GM12874 (cell line): ENCODE measurements at regions not wholly inside any gene's neighbourhood (a gene's known extent, or its start where the extent isn't known, plus 50 kb on each side); places are given as distances from the start of the nearest gene placed in this dataset.

Experiments used
- TF ChIP-seq, protein P1 (sequence below): IDR thresholded peaks from 2 replicates; pipeline ENCODE4 v1.5.1; 2011; ENCODE audit warnings: low read depth, mild to moderate bottlenecking, control low read depth, low read length, moderate library complexity; ENCODE audit not compliant: insufficient read depth

DNA sequence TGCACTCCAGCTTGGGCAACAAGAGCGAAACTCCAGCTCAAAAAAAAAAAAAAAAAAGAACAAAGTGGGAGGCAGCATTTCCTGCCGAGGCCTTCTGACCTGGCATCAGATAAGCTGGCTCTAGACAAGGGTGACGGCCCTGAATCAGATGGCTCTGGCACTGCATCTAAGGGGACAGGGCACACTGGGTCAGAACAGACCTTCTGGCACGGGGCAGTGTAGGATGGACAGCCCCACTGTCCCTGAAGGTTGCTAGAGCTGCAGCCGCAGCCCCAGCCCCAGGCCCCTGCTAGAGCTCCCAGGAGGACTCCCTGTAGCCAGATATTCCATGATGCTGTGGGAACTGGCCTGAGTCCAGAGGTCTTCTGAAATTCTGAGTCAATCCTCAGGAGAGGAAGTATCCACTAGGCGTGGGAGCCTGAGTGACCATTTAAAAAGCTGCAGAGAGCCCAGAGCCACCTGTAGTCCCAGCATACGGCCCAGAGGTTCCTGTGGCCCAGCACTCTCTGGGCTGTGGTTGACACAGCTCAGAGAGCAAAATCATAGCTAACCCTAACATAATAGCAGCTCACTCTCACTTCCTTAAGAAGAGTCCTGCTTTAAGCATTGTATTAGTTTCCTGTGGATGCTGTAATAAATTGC, 69.2 kb upstream of the MFGE8 start:
- TF ChIP-seq, protein P1, sequence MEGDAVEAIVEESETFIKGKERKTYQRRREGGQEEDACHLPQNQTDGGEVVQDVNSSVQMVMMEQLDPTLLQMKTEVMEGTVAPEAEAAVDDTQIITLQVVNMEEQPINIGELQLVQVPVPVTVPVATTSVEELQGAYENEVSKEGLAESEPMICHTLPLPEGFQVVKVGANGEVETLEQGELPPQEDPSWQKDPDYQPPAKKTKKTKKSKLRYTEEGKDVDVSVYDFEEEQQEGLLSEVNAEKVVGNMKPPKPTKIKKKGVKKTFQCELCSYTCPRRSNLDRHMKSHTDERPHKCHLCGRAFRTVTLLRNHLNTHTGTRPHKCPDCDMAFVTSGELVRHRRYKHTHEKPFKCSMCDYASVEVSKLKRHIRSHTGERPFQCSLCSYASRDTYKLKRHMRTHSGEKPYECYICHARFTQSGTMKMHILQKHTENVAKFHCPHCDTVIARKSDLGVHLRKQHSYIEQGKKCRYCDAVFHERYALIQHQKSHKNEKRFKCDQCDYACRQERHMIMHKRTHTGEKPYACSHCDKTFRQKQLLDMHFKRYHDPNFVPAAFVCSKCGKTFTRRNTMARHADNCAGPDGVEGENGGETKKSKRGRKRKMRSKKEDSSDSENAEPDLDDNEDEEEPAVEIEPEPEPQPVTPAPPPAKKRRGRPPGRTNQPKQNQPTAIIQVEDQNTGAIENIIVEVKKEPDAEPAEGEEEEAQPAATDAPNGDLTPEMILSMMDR, result no peak

DNA sequence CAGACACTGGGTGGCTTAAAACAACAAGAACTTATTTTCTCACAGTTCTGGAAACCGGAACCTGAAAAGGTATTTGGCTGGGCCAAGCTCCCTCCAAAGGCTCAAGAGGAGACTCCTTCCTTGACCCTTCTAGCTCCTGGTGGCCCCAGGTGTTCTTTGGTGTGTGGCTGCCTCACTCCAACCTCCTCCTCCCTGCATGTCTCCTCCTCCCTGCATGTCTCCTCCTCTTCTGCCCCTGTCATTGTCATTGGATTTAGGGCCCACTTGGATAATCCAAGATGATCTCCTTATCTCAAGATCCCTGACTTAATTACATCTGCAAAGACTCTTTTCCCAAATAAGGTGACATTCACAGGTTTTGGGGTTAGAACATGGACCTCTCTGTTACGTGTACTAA, 69.8 kb upstream of the MFGE8 start:
- TF ChIP-seq, protein P1, result no peak

DNA sequence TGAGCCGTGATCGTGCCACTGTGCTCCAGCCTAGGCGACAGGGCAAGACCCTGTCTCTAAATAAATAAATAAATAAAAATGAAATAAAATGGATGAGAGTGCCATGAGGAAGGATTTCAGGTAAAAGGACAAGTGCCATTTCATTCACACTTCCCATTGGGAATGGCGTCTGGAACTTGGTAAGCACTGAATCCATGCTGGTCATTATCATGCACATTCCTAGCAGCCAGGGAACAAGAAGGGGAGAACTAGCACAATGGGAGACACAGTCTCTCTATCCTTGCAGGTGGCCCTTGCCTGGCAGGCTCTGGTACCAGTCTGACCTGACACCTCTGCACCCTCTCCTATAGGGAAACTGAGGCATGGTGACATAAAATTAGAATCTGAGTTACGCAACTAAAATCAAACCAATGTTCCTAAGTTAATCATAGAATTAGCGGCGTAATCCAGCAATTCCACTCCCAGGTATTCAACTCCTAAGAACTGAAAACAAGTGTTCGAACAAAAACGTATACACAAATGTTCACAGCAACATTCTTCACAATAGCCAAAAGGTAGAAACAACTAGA, 70.8 kb upstream of the MFGE8 start:
- TF ChIP-seq, protein P1, result no peak

DNA sequence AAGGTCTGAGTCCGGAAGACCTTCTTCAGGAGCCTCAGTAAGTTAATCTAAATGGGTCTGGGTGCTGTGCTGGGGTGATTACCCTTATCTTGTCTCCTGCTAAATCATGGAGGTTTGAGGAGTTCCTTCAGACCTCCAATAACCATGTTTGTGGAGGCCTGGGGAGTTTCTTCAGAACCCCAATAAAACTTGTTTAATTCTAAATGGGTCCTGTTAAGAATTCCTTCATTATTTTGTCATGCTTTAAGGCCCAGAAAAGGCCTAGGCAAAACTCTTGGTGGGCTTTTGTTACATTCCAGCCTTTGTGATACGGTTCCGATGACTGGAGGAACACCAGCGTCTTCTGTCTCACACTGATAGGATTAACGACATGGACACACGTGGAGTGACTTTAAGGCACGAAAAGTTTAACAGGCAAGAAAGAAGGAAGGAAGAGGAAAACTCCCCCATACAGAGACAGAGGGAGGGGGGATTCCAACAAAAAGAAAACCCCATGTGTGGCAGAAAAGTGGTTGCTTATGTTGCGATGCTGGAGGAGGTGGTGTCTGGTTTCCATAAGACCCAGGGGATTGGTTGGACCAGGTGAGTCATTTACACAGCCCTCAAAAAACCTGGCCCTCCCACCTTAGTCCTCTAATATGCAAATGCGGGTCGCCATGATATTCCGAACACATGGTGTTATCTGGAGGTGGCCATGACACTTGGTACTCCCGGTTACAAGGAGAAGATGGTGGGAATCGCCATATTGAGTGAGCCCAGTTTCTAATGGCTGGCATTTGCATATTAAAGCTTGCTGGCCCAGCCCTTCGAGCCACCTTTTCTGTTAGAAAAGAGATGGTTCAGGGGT, 72.6 kb upstream of the MFGE8 start:
- TF ChIP-seq, protein P1, result no peak

DNA sequence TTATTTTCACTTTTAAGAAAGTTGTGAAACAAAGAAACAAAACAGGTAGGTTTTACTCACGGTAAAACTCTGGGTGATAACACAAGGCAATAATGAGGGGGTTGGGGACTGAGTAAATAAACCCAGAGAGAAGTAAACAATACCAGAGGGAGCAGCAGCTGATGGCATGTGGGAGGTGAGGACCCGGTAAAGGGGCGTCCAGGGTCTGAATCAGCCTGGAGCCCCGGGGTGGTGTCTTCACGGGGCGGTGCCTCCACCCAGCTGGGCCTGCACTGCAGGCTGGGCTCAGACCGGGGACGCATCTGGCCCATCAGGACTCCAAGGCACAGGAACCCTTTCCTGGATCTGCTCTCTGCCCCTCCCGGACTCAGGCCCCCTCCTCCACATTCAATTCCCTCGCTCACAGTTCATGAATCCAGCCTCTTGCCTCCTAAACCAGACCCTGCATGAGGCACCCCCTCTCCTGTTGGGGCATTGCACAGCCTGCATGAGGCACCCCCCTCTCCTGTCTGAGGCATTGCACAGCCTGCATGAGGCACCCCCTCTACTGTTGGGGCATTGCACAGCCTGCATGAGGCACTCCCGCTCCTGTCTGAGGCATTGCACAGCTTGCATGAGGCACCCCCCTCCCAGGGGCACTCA, 73.9 kb upstream of the MFGE8 start:
- TF ChIP-seq, protein P1, result no peak

DNA sequence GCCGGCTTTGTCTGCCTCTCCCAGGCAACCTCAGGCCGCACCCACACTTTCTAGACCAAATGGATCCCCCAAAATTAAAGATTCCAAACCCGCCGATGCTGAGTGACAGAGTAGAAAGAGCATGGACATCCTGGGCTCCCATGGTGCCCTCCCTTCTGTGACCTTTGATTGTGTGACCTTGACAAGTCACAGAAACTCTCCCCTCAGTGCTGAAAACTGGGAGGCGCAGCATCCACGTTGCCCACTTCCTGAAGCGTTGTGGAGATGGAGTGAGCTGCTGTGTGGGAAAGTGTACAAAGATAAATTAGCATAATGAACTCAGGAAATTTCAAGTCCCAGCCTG, 74.4 kb upstream of the MFGE8 start:
- TF ChIP-seq, protein P1, result no peak
